Inflammatory macrophage treated with lipopolysaccharide for 4 hours (primary cell): ENCODE measurements at regions not wholly inside any gene's neighbourhood (a gene's known extent, or its start where the extent isn't known, plus 50 kb on each side); places are given as distances from the start of the nearest gene placed in this dataset.
"Not testable (repeated sequence)": the region's sequence is repeated elsewhere in the genome, so short reads cannot be mapped to it uniquely, and the experiment has no call there.

ENCODE experiments used
- DNase-seq: peaks from one replicate; pipeline ENCODE4 v3.0.0-alpha.2; 2020

DNA sequence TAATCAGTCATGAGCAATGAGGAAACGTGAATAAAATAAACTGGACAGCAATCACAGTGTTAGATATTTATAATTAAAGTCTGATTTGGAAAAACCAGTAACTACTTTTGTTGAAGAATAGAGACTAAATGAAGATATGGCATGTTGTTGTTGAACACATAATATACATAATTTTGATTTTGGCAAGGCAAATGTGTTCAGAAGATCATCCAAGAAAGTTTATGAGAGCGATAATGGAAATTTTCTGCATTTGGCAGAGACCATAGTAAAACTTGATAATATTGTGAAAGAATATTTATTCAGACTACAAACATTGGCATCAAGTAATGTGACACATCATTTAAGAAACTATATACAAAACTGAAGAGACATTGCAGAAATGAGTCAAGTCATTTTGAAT is 620.7 kb downstream of the TMA16 start:
- DNase-seq, result no peak

DNA sequence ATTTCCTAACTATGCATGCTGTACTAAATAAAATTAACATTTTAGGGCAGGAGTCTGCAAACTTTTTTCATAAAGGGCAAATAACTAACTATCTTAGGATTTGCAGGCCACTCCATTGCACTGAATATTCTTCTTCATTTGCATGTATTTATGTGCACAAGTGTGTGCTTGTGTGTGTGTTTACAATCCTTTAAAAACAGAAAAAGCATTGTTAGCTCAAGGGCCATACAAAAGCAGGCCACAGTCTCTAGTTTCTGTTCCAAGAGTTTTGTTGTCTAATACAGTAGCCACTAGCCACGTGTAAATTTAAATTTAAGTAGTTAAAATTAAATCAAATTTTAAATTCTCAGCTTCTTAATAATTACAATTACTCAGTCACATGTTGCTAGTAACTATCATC is 621.8 kb downstream of the TMA16 start:
- no peak for DNase-seq

DNA sequence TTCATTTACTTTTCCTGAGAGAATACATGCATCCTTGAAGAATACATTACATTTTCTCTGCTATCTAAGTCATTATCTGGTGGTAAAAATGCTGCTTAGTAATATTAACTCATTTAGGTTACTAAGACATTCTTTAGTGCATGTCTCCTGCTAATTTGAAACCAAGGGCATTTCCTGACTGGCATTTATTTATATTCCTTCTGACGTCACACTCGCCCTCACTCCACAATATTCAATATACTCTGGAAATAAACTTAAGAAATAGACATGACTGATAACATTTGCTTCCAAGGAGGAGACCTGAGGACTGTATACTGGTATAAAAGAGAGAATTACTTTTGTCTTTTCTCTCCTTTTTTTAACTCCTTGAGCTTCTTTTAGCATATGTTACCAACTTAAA is 619.5 kb upstream of the SMIM31 start:
- DNase-seq, result no peak

DNA sequence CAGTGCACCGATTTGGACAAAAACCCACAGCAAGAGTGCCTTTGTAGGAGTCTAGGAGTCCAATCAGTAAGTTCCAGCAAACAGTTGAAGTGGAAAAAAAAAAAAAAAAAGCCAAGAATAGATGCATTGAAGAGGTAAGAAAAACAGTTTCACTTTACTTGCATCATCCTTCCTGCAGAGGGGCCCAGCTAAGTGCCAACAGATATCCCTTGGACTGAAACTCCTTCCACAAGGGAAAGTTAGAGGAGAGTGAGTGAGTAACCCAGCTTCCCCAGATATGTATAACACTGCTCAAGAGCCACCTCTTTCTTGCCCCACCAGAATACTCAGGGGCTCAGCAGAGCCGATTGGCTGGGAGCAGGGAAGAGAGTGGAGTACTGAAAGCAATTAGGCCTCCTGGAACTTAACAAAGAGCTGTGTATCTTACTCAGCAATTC is 617.7 kb upstream of the SMIM31 start:
- no peak for DNase-seq

DNA sequence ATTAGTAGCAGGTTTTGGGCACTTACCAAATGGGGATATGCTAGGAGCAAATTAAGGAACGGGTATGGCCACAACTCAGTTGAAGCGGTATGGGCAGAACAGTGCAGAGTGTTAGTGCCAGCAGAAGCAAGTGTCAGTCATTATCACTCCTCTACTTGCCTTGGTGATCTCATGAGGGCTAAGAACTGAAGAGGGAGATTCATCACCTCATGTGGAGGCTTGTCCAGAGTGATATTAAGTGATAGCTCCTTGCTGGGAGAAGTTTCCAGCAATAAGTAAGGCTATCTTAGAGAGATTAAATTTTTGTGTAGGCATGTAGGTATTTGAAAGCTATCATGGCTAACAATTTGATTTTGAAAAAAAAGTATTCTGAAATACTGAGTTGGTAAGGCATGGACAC is 615.4 kb upstream of the SMIM31 start:
- DNase-seq, result no peak

DNA sequence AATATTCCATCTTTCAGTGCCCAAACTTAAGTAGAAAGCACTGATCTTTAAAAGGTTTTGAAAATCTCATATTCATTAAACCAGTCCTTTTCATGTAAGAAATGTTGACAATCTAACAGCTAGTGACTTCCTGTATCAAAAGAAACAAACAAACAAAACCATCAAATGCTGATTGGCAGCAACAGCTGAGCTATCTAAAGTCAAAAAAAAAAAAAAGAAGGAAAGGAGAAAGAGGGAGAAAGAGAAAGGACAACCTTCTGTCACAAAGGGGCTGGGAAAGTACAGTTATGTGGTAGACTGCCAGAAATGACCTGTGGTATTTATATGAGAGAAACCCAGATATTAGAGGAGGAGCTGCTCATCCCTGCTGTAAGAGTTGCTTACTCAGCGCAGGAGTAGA is 614.6 kb upstream of the SMIM31 start:
- DNase-seq, result no peak

DNA sequence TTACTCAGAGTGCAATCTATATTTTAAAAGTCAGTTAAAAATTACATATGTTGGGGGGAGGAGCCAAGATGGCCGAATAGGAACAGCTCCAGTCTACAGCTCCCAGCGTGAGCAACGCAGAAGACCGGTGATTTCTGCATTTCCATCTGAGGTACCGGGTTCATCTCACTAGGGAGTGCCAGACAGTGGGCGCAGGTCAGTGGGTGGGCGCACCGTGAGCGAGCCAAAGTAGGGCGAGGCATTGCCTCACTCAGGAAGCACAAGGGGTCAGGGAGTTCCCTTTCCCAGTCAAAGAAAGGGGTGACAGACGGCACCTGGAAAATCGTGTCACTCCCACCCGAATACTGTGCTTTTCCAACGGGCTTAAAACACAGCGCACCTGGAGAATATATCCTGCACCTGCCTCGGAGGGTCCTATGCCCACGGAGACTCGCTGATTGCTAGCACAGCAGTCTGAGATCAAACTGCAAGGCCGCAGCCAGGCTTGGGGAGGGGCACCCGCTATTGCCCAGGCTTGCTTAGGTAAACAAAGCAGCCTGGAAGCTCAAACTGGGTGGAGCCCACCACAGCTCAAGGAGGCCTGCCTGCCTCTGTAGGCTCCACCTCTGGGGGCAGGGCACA is 612.1 kb upstream of the SMIM31 start:
- not testable (repeated sequence) for DNase-seq

DNA sequence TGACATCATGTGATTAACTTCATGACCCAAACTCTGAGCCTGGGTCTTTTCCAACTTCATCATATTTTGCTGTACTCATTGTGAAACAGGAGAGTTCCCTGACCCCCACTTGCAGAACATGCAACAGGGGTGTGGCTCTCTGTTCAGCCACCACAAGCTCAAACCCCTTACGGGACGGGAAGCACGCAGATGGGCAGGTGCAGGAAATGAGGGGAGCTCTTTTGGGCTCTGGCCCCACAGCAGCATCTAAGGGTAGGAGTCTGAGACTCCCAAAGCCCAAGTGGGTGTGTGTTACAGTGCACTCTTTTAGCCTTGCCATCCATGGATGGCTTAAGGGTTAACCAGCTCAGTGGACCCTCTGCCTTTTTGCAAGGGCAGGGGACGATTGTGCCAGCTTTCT is 599.5 kb upstream of the SMIM31 start:
- no peak for DNase-seq

DNA sequence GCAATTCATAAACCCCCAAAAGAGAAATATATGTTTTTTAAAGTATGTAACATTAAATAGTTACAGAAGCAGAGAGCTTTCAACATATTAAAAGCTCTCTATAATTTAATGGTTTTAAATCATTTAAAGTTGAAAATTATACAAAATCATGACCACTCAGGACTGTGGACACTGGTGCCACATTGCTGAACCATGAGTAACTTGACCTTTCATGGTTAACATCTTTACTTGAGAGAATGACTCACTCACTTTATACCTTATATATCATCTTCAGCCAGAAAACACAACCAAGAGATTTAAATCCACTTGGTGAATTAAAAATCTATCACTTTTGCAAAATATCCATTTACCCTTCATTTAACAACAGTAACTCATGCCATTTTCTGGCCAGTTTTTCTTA is 584.3 kb upstream of the SMIM31 start:
- no peak for DNase-seq

DNA sequence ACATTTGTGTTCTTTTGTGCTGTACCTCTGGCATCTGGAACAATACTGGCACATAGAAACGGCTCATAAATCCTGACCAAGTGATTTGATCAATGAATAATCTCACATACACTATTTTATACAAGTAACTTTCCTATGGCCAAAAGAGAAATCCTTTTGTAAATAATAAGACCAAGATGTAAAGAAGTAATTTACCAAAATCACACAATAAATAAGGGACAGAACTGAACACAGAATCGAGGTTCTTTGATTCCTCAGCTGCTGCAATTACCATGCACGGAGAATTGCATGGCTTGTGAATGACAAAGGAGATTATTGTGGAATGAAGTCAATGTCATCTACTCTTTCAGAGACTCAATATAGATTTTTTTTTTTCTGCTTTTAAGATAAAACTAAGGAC is 576.8 kb upstream of the SMIM31 start:
- DNase-seq, result no peak

DNA sequence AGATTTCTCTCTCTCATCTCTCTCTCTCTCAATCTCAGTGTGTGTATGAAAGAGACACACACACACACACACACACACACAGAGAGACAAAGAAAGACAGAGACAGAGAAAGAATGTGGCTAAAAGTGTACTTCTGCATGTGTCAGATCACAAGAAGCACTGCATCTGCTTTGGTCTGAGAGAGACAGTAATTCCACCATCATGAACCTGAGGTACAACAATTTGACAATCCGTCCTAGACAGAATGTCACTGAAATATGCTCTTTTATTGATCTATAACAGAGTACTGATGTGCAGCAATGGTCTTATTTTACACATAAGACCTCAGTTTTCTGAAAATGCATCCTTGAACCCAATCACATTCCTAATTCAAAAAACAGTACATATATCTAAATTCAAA is 576.2 kb upstream of the SMIM31 start:
- DNase-seq, result no peak

DNA sequence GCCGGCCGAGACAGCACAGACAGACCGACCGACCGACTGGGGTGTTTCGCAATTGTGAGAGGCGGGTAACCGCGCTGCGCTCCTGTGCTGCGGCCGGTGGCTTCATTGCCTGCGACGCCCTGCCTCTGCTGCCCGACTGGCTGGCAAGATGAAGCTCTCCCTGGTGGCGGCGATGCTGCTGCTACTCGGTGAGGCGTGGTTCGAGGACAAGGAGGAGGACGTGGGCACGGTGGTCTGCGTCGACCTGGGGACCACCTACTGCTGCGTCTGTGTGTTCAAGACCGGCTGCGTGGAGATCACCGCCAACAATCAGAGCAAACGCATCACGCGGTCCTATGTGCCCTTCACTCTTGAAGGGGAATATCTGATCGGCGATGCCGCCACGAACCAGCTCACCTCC is 565.7 kb upstream of the SMIM31 start:
- no peak for DNase-seq

DNA sequence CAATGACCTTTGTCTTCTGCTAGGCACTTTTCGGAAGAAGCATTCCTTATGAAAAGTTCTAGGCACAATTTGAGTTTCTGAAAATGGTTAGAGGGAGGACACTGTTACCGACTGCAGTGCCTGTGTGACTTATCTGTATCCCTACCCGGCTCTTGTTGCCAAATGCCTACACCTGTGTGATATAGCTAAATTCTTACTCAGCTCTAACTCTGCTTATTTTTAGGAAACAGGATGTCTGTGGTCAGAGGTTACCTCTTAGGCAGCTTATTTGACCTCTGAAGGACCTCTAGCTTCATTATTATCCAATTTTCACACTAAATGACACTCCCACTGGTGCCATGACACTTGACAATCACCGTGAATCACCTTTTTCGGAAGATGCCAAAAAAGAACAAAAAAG is 561.1 kb upstream of the SMIM31 start:
- no peak for DNase-seq

DNA sequence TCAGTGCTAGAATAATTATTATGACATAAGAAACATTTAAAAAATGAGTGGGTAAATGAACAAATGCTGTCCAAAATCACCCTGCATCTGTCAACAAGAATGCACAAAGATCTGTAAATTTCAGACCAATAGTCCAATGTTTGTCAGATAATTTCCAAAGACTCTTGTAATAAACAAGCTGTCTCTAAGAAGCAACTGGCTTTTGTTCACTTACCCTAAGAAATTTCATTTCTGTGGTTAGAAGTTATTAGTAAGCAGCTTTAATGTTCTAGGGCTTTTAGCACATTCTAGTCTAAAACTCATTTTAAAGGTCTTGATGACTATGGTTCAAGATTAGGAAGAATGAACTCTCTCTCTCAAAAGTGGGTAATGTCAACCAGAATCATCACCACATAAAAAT is 560.3 kb upstream of the SMIM31 start:
- DNase-seq, result no peak

DNA sequence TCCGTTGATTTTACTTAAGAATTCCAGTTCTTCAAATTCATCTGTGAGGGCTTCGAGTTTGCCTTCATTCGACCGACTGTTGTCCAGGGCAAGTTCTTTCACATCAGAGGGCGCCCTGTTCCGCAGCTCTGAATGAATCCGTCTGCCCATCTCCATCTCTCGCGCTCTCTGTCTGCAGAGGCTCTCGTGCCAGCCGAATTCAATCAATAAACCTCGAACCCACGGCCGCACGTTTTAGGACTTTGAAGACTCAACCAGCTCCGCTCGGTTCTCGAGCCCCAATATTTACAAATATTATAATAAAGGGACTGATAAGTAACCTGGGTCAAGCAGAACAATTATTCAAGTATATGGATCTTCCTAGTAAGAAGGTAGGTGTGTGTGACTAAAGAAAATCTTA is 556.4 kb upstream of the SMIM31 start:
- DNase-seq, result no peak

DNA sequence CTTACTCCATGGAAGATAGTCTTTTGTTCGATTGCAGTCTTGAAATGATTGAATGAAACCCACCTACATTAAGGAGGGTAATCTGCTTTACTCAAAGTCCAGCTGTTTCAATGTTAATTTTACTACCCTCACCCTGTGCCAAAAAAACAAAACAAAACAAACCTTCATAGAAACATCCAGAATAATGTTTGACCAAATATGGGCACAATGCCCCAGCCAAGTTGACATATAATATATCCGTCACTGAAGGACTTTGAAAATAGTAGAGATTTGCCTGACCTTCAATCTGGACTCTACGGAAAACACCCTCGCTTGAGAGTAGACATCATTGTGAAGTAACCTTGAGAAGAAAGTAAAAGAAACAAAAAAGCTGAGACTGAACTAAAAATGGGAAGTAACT is 550.5 kb upstream of the SMIM31 start:
- DNase-seq, result no peak

DNA sequence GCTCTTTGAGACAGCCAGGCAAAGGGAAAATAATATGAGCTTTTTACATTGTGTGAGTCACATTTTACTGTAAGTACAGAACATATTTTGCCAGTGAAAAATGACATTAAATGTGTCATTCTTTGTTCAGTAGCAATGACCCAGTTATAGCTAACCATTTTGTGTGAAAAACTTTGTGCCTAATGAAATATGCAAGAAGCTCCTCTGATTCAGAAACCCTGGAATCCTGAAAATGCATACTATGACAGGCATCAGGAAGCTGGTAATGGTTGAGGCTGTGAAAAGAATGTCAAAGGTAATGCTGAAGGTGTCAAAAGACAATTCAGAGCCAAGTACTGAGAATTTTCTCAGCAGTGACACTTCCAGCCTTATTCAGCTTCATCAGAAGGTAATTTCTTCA is 549.5 kb upstream of the SMIM31 start:
- no peak for DNase-seq

DNA sequence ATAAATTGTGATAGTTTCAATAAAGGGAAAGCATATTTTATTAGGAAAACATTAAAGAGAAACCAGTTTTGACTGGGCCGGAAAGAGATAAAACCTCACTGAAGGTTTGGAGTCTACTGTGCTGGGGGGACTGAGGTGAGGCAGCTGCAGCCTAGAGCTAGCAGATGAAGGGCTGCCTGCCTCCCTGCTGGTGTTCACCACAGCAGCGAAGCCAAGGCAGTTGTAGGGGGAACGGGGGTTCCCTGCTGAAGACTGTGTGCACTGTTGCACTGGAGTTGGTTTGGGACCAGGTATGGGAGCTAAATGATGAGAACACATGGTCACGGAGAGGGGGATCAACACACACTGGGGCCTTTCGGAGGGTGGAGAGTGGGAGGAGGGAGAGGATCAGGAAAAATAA is 546.5 kb upstream of the SMIM31 start:
- no peak for DNase-seq

DNA sequence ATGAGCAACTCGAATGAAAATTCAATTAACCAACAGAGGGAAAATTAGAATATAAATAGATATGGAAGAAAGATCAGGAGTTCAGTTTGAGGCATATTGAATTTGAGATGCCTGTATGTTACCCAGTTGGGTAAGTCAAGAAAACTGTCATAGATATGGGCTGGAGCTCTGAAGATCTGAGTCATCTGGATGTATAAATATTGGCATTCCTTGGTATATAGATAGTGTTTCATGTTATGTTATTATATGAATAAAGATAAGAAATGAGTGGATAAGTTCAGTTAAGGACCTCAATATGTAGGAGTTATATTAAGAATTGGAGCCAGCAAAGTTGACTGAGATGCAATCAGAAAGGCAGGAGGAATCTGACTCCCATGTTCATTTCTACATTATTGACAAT is 543.6 kb upstream of the SMIM31 start:
- DNase-seq, result no peak

DNA sequence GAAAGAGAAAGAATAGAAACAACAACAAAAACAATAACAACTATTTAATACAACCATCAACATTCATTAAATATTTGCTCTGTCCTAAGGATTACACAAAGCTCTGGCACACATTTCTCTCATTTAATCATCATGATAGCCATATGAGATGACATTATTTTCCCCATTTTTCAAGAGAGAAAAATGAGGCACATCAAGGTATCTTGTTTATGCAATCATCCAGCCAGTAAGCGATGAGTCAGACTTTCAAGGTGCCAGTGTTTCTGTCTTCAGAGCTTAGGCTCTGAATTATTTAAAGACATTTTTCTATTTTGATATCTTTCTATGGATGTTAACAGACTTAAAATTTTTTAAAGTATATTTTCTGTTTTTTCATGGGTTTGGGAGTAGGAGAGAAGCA is 541.8 kb upstream of the SMIM31 start:
- DNase-seq, result no peak

DNA sequence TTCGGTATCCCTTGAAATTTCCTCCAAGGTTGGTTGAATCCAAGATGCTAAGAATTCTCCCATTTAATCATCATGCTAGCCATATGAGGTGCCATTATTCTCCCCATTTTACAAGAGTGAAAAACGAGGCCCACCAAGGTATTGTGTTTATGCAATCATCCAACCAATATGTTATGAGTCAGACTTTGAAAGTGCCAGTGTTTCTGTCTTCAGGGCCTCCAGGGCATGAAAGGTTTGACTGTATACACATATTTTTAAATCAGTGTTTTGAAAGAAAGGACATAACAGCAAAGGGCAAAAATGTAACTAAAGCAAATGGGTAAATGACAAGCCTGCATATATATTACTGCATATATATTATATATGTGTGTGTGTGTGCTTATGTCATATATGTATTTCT is 541.2 kb upstream of the SMIM31 start:
- no peak for DNase-seq

DNA sequence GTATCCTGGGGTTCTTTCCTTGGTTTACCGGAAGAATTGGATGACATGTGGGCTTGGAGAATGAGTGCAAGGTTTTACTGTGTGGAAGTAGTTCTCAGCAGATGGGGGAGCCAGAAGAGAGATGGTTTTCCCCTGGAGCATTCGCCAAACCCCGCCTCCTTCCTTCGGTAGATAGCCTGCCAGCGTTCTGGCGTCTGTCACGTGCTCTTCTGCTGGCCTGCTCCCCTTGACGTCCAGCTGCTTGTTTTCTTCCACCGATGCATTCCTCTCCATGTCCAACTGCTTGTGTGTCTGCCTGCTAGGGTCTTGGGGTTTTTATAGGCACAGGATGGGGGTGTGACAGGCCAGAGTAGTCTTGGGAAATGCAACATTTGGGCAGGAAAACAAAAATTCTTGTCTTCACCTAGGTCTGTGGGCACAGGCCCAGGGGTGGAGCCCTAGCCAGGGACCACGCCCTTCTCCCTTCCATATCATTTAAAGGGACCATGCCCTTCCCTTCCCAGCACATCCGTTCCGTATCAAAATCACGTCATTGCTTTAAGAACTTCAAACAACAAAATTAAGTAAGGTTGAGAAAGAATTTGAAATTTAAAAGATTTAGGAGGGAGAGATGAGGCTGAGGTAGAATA is 538.7 kb upstream of the SMIM31 start:
- no peak for DNase-seq

DNA sequence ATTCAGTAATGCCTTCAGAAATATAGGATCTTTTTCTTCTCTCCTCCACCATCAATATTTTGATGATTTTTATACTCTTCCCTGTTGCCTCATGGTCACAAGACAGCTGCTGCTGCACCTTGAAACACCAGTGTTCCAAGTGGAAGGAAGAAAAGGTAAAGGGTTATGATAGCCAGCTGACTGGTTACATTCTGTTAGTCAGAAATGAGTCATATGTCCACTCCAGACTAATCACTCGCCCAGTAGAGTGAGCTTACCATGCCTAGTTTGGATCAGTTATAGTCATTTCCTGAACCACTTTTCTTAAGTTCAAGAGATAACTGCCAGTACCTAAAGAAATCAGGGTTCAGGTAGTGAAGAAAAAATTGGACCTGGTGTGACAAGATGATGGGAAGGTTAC is 532.3 kb upstream of the SMIM31 start:
- no peak for DNase-seq

DNA sequence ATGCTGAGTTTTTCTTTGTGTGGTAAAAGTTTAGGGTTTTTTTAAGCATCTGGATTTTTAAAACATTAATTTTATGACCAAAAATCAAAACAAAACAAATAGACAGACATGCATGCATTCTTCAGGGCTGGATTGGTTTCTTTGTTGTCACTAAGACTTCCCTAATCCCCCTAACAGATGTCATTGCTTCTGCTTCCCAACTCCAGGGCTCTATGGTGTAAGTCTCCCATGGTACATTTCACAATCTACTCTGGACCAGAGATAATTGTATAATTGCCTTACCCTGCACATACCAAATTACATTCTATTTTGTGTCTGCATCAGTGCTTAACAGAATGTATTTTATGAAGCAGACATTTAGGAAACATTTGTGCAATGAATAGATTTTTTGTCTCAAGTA is 529.1 kb upstream of the SMIM31 start:
- DNase-seq, result no peak

DNA sequence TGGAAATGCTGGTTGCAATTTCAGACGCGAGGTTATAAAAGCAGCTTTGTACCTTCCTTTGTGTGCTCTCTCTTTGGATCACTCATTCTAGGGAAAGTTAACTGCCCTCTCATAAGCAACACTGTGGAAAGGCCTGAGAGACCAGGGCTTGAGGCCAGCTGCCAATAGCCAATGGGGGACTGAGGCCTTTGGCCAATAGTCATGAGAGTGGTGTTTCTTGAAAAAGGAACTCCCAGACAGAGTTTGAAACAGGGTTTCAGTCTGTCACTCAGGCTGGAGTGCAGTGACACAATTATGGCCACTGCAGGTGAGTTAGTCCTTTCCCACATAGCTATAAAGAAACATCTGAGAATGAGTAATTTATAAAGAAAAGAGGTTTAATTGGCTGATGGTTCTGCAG is 524.7 kb upstream of the SMIM31 start:
- no peak for DNase-seq
